GM12878 (cell line): ENCODE measurements at regions not wholly inside any gene's neighbourhood (a gene's known extent, or its start where the extent isn't known, plus 50 kb on each side); places are given as distances from the start of the nearest gene placed in this dataset.

Experiments used
- ATAC-seq: fragments of 200-7000 bp; cut with Tn5 transposase; 3 replicates; pipeline ENCODE4 v1.9.1; 2020; ENCODE audit warnings: mild to moderate bottlenecking, moderate library complexity
- BruUV-seq: library from RNA; stranded (reverse); fragments of 400-500 nt; replicated peaks from 2 replicates; lab custom pipeline; 2021; lab: Mats Ljungman, UMichigan
- CTCF ChIA-PET: fragments of 300-600 bp; sonication (Branson Sonifier 250); formaldehyde crosslinking; extraction: SDS; loops from one replicate; lab custom pipeline; 2021; ENCODE audit warnings: inconsistent platforms; lab: Yijun Ruan, JAX
- POLR2A ChIA-PET: fragments of 350-600 bp; formaldehyde crosslinking; extraction: SDS; loops from one replicate; lab custom pipeline; 2021; ENCODE audit warnings: inconsistent platforms; lab: Charles Lee
- RAD21 ChIA-PET: fragments of 300-600 bp; sonication (Branson Sonifier 250); formaldehyde crosslinking; loops from one replicate; lab custom pipeline; 2023; ENCODE audit warnings: antibody characterized with exemption; ENCODE audit not compliant: unreplicated experiment; lab: Charles Lee
- SMC1A ChIA-PET: fragments of 300-600 bp; sonication (Branson Sonifier 250); formaldehyde crosslinking; loops from one replicate; lab custom pipeline; 2023; ENCODE audit not compliant: unreplicated experiment, uncharacterized antibody; lab: Charles Lee
- DNase-seq: peaks from one replicate; pipeline ENCODE4 v3.0.0-alpha.2; 2011; ENCODE audit warnings: low read depth, low spot score
- FAIRE-seq: peaks from 3 replicates; lab custom pipeline; 2011; peaks lifted over from hg19 to GRCh38; lab: Jason Lieb, UNC
- H2AFZ ChIP-seq: 2 replicates; pipeline ENCODE4 v1.6.0; 2011; ENCODE audit warnings: low read depth, low read length, control low read depth; ENCODE audit not compliant: control insufficient read depth
- H3K27ac ChIP-seq: 2 replicates; pipeline ENCODE4 v1.5.1; 2011; ENCODE audit warnings: control low read depth; ENCODE audit not compliant: control insufficient read depth, insufficient read depth
- H3K27me3 ChIP-seq, 2 experiments: replicated peaks in 1 of 2; 2 replicates each; pipeline versions ENCODE4 v1.6.0 to v1.6.1; 2011; ENCODE audit warnings: low read length in 1 of 2; ENCODE audit not compliant: control insufficient read depth in 2 of 2, insufficient read depth in 2 of 2
- H3K36me3 ChIP-seq, 2 experiments: 2 replicates each; pipeline ENCODE4 v1.5.1; 2011; ENCODE audit warnings: low read length in 1 of 2; ENCODE audit not compliant: control insufficient read depth in 2 of 2, insufficient read depth in 2 of 2
- H3K4me1 ChIP-seq: 2 replicates; pipeline ENCODE4 v1.6.1; 2011; ENCODE audit warnings: mild to moderate bottlenecking, low read length, moderate library complexity, mixed read lengths; ENCODE audit not compliant: control insufficient read depth, insufficient read depth
- H3K4me2 ChIP-seq: 2 replicates; pipeline ENCODE4 v1.6.0; 2011; ENCODE audit warnings: control low read depth; ENCODE audit not compliant: control insufficient read depth, insufficient read depth
- H3K4me3 ChIP-seq: fragments of 200-600 bp; sonication (generic); 2 replicates; pipeline ENCODE4 v1.5.1; 2016
- H3K79me2 ChIP-seq: 2 replicates; pipeline ENCODE4 v1.6.0; 2011; ENCODE audit warnings: low read length; ENCODE audit not compliant: control insufficient read depth, insufficient read depth
- H3K9ac ChIP-seq: 2 replicates; pipeline ENCODE4 v1.8.0; 2011; ENCODE audit warnings: low read length, control low read depth, mixed read lengths; ENCODE audit not compliant: control insufficient read depth, insufficient read depth
- H3K9me3 ChIP-seq: replicated peaks from 3 replicates; pipeline ENCODE4 v1.5.1; 2011; ENCODE audit warnings: mild to moderate bottlenecking, low read length; ENCODE audit not compliant: control insufficient read depth, insufficient read depth
- H4K20me1 ChIP-seq: 2 replicates; pipeline ENCODE4 v1.6.0; 2011; ENCODE audit not compliant: control insufficient read depth, insufficient read depth
- CBX3 ChIP-seq: fragments of 200-600 bp; sonication (generic); IDR thresholded peaks from 2 replicates; pipeline ENCODE4 v1.6.1; 2016; ENCODE audit warnings: low read depth, borderline replicate concordance
- FOS ChIP-seq: IDR thresholded peaks from 3 replicates; pipeline ENCODE4 v1.6.1; 2011; ENCODE audit warnings: borderline replicate concordance; ENCODE audit not compliant: insufficient read length; ENCODE audit errors: extremely low read depth
- NFYA ChIP-seq: IDR thresholded peaks from 2 replicates; pipeline ENCODE4 v1.6.1; 2011; ENCODE audit warnings: low read depth, mild to moderate bottlenecking, low read length, improper control_type of control experiment, borderline replicate concordance
- POLR2AphosphoS2 ChIP-seq: IDR thresholded peaks from 2 replicates; pipeline ENCODE4 v1.6.1; 2011; ENCODE audit warnings: low read depth, mild to moderate bottlenecking, low read length, improper control_type of control experiment, moderate library complexity
- POLR2AphosphoS5 ChIP-seq: IDR thresholded peaks from 2 replicates; pipeline ENCODE4 v1.6.1; 2011; ENCODE audit warnings: mild to moderate bottlenecking, low read length, inconsistent platforms
- RCOR1 ChIP-seq: conservative IDR thresholded peaks from 2 replicates; pipeline ENCODE4 v1.6.1; 2012; ENCODE audit warnings: low read depth, low read length, improper control_type of control experiment
- RFX5 ChIP-seq: IDR thresholded peaks from 2 replicates; pipeline ENCODE4 v1.6.1; 2011; ENCODE audit warnings: low read depth, low read length, improper control_type of control experiment
- SIX5 ChIP-seq: IDR thresholded peaks from 2 replicates; pipeline ENCODE4 v1.6.1; 2011; ENCODE audit warnings: mild to moderate bottlenecking, low read depth, low read length, moderate library complexity; ENCODE audit not compliant: severe bottlenecking
- SPI1 ChIP-seq: IDR thresholded peaks from 2 replicates; pipeline ENCODE4 v1.6.1; 2011; ENCODE audit warnings: low read depth, mild to moderate bottlenecking, low read length, moderate library complexity, borderline replicate concordance; ENCODE audit not compliant: insufficient read depth
- WGBS: methylation state at CpG from one replicate; pipeline ENCODE4 v1.1.6; 2016; ENCODE audit warnings: low lambda C conversion rate; ENCODE audit not compliant: insufficient replicate concordance, insufficient coverage; ENCODE audit errors: missing lambda C conversion rate; 5-methylcytosine and 5-hydroxymethylcytosine counted together
- in situ Hi-C: fragments of 300-500 bp; cut with MboI; formaldehyde crosslinking; loops from 9 replicates; pipeline ENCODE4 v1.14.3; 2018; ENCODE audit warnings: mixed read lengths
- intact Hi-C: fragments of 100-400 bp; cut with micrococcal nuclease; formaldehyde crosslinking; loops from one replicate; pipeline ENCODE4 v1.14.2; 2022; ENCODE audit not compliant: unreplicated experiment
- TF ChIP-seq, protein P1 (sequence below): fragments of 450-650 bp; IDR thresholded peaks from 2 replicates; pipeline ENCODE4 v1.6.1; 2018; ENCODE audit warnings: borderline replicate concordance, mild to moderate bottlenecking; ENCODE audit not compliant: partially characterized antibody
- TF ChIP-seq, protein P2 (sequence below): IDR thresholded peaks from 2 replicates; pipeline ENCODE4 v1.6.1; 2011; ENCODE audit warnings: mild to moderate bottlenecking, low read depth, low read length, moderate library complexity; ENCODE audit not compliant: insufficient replicate concordance

- FAIRE-seq = no peak
- Histone ChIP-seq H3K27ac (no peak overlapping the region), H4K20me1 (no peaks in the 10 kb centered on the region), H3K4me1 (no peaks in the 10 kb centered on the region), H3K27me3 (no peaks in the 10 kb centered on the region), H3K36me3 (no peaks in the 10 kb centered on the region), H2AFZ (no peak overlapping the region), H3K9ac (no peak overlapping the region), H3K79me2 (no peaks in the 10 kb centered on the region), H3K4me3 (no peak overlapping the region), H3K4me2 (no peak overlapping the region), H3K9me3 (no peaks in the 10 kb centered on the region)
- ChIA-PET CTCF (no interaction called here), SMC1A (no interaction called here), RAD21 (no interaction called here), POLR2A (no interaction called here)
- 30% methylated on average over 8 of the region's 8 CpGs for WGBS
- in situ Hi-C loops (no loop called here), intact Hi-C loops (no loop called here)
- no peak for ATAC-seq
- TF ChIP-seq POLR2AphosphoS2 = no peak
- TF ChIP-seq, protein P1, sequence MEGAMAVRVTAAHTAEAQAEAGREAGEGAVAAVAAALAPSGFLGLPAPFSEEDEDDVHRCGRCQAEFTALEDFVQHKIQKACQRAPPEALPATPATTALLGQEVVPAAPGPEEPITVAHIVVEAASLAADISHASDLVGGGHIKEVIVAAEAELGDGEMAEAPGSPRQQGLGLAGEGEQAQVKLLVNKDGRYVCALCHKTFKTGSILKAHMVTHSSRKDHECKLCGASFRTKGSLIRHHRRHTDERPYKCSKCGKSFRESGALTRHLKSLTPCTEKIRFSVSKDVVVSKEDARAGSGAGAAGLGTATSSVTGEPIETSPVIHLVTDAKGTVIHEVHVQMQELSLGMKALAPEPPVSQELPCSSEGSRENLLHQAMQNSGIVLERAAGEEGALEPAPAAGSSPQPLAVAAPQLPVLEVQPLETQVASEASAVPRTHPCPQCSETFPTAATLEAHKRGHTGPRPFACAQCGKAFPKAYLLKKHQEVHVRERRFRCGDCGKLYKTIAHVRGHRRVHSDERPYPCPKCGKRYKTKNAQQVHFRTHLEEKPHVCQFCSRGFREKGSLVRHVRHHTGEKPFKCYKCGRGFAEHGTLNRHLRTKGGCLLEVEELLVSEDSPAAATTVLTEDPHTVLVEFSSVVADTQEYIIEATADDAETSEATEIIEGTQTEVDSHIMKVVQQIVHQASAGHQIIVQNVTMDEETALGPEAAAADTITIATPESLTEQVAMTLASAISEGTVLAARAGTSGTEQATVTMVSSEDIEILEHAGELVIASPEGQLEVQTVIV = no peak
- TF ChIP-seq POLR2AphosphoS5 = no peak
- no peak for TF ChIP-seq FOS
- no peak for TF ChIP-seq SPI1
- TF ChIP-seq NFYA = no peak
- no peak for TF ChIP-seq RFX5
- no peak for TF ChIP-seq CBX3
- TF ChIP-seq SIX5 = no peak
- TF ChIP-seq, protein P2, sequence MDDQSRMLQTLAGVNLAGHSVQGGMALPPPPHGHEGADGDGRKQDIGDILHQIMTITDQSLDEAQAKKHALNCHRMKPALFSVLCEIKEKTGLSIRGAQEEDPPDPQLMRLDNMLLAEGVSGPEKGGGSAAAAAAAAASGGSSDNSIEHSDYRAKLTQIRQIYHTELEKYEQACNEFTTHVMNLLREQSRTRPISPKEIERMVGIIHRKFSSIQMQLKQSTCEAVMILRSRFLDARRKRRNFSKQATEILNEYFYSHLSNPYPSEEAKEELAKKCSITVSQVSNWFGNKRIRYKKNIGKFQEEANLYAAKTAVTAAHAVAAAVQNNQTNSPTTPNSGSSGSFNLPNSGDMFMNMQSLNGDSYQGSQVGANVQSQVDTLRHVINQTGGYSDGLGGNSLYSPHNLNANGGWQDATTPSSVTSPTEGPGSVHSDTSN = no peak
- no peak for TF ChIP-seq RCOR1
- BruUV-seq = no TSS peak
- DNase-seq = no peak
Observed at GRCh38 chr10:130713731-130714130, 577.5 kb downstream of the GLRX3 start.
